HepG2 (cell line): ENCODE measurements at regions not wholly inside any gene's neighbourhood (a gene's known extent, or its start where the extent isn't known, plus 50 kb on each side); places are given as distances from the start of the nearest gene placed in this dataset.

Experiments used
- ATAC-seq: fragments of 200-7000 bp; cut with Tn5 transposase; 3 replicates; pipeline ENCODE4 v1.9.1; 2020; ENCODE audit warnings: mild to moderate bottlenecking, moderate library complexity
- BruUV-seq: library from RNA; stranded (reverse); fragments of 400-500 nt; replicated peaks from 2 replicates; lab custom pipeline; 2021; lab: Mats Ljungman, UMichigan
- CTCF ChIA-PET: fragments of 300-600 bp; formaldehyde crosslinking; extraction: SDS; loops from one replicate; lab custom pipeline; 2021; ENCODE audit warnings: low total read pairs, inconsistent platforms, low intra/inter-chr PET ratio; lab: Yijun Ruan, JAX
- POLR2A ChIA-PET: fragments of 350-600 bp; sonication (Branson Sonifier 250); formaldehyde crosslinking; loops from one replicate; lab custom pipeline; 2020; ENCODE audit warnings: antibody characterized with exemption, inconsistent platforms; lab: Yijun Ruan, JAX
- DNase-seq: peaks from one replicate; pipeline ENCODE4 v3.0.0-alpha.2; 2015; ENCODE audit warnings: low spot score
- FAIRE-seq: peaks from 3 replicates; lab custom pipeline; 2011; peaks lifted over from hg19 to GRCh38; lab: Jason Lieb, UNC
- H2AFZ ChIP-seq: one replicate; pipeline ENCODE4 v1.6.1; 2011; ENCODE audit warnings: low read length, inconsistent platforms
- H3K27ac ChIP-seq: fragments of 300-600 bp; 3 replicates; pipeline ENCODE4 v1.8.0; 2011; ENCODE audit warnings: mixed run types, mild to moderate bottlenecking, mixed read lengths, low read length, inconsistent platforms; ENCODE audit not compliant: insufficient read depth; ENCODE audit errors: extremely low read length
- H3K27me3 ChIP-seq, 2 experiments: fragments of 200-600 bp in 1 of 2; 2 replicates in 1 of 2; 3 replicates in 1 of 2; pipeline versions ENCODE4 v1.6.0 to v1.8.0; 2011; ENCODE audit warnings: low read length in 2 of 2, mild to moderate bottlenecking in 2 of 2, moderate library complexity in 2 of 2, inconsistent platforms in 1 of 2; ENCODE audit not compliant: insufficient read depth in 2 of 2, control insufficient read depth in 1 of 2
- H3K36me3 ChIP-seq, 2 experiments: fragments of 200-600 bp in 1 of 2; replicated peaks in 1 of 2; 2 replicates in 1 of 2; 3 replicates in 1 of 2; pipeline versions ENCODE4 v1.5.1 to v1.8.0; 2011; ENCODE audit warnings: low read length in 2 of 2, inconsistent platforms in 1 of 2; ENCODE audit not compliant: insufficient read depth in 2 of 2, control insufficient read depth in 1 of 2
- H3K4me1 ChIP-seq: 2 replicates; pipeline ENCODE4 v1.5.1; 2012; ENCODE audit warnings: low read length, inconsistent platforms; ENCODE audit not compliant: insufficient read depth
- H3K4me2 ChIP-seq: 2 replicates; pipeline ENCODE4 v1.6.0; 2011; ENCODE audit warnings: low read depth, low read length, inconsistent platforms
- H3K4me3 ChIP-seq, 3 experiments: fragments of 200-600 bp in 1 of 3; sonication (generic), shearing (Covaris generic) in 1 of 3; replicated peaks in 1 of 3; 2 replicates each; pipeline ENCODE4 v1.5.1; 2011 to 2016; ENCODE audit warnings: low read length in 3 of 3, inconsistent platforms in 2 of 3, low read depth in 2 of 3, mild to moderate bottlenecking in 2 of 3, control low read depth in 1 of 3, mixed read lengths in 1 of 3; ENCODE audit not compliant: insufficient read depth in 1 of 3
- H3K79me2 ChIP-seq: one replicate; pipeline ENCODE4 v1.6.1; 2011; ENCODE audit warnings: low read length, inconsistent platforms; ENCODE audit not compliant: insufficient read depth
- H3K9ac ChIP-seq: 2 replicates; pipeline ENCODE4 v1.6.0; 2011; ENCODE audit warnings: mild to moderate bottlenecking, low read depth, low read length, inconsistent platforms; ENCODE audit not compliant: insufficient read depth
- H3K9me3 ChIP-seq: 2 replicates; pipeline ENCODE4 v1.5.1; 2012; ENCODE audit warnings: mild to moderate bottlenecking, low read length
- H4K20me1 ChIP-seq: 2 replicates; pipeline ENCODE4 v1.6.0; 2011; ENCODE audit warnings: inconsistent platforms, mild to moderate bottlenecking, low read length, moderate library complexity; ENCODE audit not compliant: insufficient read depth
- CERS6 ChIP-seq: sonication (generic); formaldehyde crosslinking; IDR thresholded peaks from 2 replicates; pipeline ENCODE4 v1.5.0; 2020; ENCODE audit warnings: missing genetic modification reagents
- HES4 ChIP-seq: sonication (generic); formaldehyde crosslinking; IDR thresholded peaks from 2 replicates; pipeline ENCODE4 v1.9.0; 2021; ENCODE audit warnings: mild to moderate bottlenecking, missing genetic modification reagents, borderline replicate concordance
- ZMAT3 ChIP-seq: sonication (generic); formaldehyde crosslinking; conservative IDR thresholded peaks from 2 replicates; pipeline ENCODE4 v1.7.0; 2021; ENCODE audit warnings: missing genetic modification reagents
- ZNF121 ChIP-seq: sonication (generic); formaldehyde crosslinking; IDR thresholded peaks from 2 replicates; pipeline ENCODE4 v1.5.0; 2020; ENCODE audit warnings: mild to moderate bottlenecking, missing genetic modification reagents
- ZNF383 ChIP-seq: sonication (generic); formaldehyde crosslinking; IDR thresholded peaks from 2 replicates; pipeline ENCODE4 v1.4.0; 2020; ENCODE audit warnings: missing genetic modification reagents, mild to moderate bottlenecking, borderline replicate concordance
- ZNF44 ChIP-seq: sonication (generic); formaldehyde crosslinking; IDR thresholded peaks from 2 replicates; pipeline ENCODE4 v1.5.1; 2020; ENCODE audit warnings: mild to moderate bottlenecking, missing genetic modification reagents
- ZNF513 ChIP-seq: sonication (generic); formaldehyde crosslinking; conservative IDR thresholded peaks from 2 replicates; pipeline ENCODE4 v1.5.0; 2020; ENCODE audit warnings: missing genetic modification reagents
- WGBS: methylation state at CpG from one replicate; pipeline ENCODE4 v1.1.6; 2017; ENCODE audit warnings: low lambda C conversion rate; 5-methylcytosine and 5-hydroxymethylcytosine counted together
- in situ Hi-C: cut with HindIII; loops from 2 replicates; pipeline ENCODE4 v1.10.0; 2017; ENCODE audit warnings: low pct_unique_long_range_greater_than_20kb; ENCODE audit not compliant: extremely low pct_ligation_motif_present
- intact Hi-C: fragments of 100-400 bp; cut with micrococcal nuclease; formaldehyde crosslinking; loops from one replicate; pipeline ENCODE4 v1.10.0; 2022; ENCODE audit not compliant: unreplicated experiment

DNA sequence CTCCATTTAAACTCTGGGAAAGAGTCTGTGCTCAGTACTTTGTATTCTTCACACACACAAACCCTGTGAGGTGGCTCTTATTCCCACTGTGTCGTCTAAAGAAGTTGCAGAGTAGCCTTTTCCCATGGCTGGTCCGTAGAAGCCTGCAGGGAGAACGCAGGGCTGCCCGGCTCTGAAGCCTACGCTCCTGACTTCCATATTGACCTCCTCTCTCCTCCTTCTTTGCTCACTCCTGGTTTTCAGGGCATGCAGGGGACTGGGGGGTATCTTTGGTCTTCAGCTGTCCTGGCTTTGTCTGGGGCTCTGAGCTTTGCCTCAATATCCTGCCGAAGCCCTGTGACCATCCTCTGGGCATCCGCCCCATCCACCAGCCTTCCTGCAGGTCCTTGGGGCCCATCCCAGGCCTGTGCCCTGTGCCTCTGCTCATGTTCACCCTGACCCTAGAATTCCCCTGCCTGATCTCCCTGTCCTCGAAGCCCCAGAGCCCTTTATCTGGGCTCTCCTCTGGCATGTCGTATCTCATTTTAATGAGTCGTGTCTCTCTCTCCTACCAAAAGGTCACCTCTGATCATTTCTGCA is 83.8 kb upstream of the FSTL4 start:
- Histone ChIP-seq H4K20me1 (no peaks in the 10 kb centered on the region), H3K4me2 (no peak overlapping the region), H3K4me3 (no peak overlapping the region), H3K27me3 (peaks cover 0 to 3% of the 10 kb centered on the region in 2 experiments; a peak in 3 of 5 replicates), H3K27ac (no peak overlapping the region), H3K9ac (no peak overlapping the region), H3K36me3 (no peaks in the 10 kb centered on the region), H3K79me2 (no peaks in the 10 kb centered on the region), H3K4me1 (no peaks in the 10 kb centered on the region), H2AFZ (no peak overlapping the region), H3K9me3 (no peaks in the 10 kb centered on the region)
- intact Hi-C loops: no loop called here
- POLR2A ChIA-PET: no interaction called here
- BruUV-seq: no TSS peak
- no peak for ATAC-seq
- in situ Hi-C loops: no loop called here
- CTCF ChIA-PET: no interaction called here
- 25% methylated on average over 10 of the region's 10 CpGs for WGBS
- no peak for DNase-seq
- FAIRE-seq: no peak
- TF ChIP-seq CERS6 (CRISPR knock-in tag) (no peak), ZNF121 (no peak), HES4 (no peak), ZMAT3 (no peak), ZNF513 (CRISPR knock-in tag) (no peak), ZNF44 (CRISPR knock-in tag) (no peak), ZNF383 (no peak)
